ENCODE measurements at regions not wholly inside any gene's neighbourhood (a gene's known extent, or its start where the extent isn't known, plus 50 kb on each side); places are given as distances from the start of the nearest gene placed in this dataset.

DNA sequence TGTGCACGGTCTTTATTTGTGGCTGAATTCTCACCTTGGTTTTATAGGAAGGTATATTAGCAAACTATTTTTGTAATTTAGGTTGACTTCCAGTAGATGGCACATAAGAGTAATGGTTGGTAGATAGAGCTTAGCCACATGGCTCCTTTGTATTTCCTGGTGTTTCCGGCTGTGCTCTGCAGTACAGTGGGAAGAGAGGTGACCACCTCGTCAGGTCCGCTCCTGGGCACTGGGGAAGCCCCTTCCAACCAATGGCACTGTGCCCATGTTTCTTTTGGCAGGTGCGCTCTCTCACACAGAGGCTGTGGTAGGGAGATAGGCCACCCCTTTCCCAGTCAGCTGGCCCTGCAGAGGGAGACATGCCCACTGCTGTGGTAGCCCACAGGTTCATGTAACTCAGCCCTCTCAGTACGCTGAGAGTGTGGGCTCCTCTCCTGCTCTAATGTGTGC, 74.3 kb upstream of the ATP12A start:
- TF ChIP-seq FOXJ3 (CRISPR knock-in tag; IDR thresholded peaks at IDR 0.05; ENCODE audit: borderline replicate concordance) (no peak), KAT7 (CRISPR knock-in tag; IDR thresholded peaks at IDR 0.05; ENCODE audit: borderline replicate concordance) (no peak), CTCF (IDR thresholded peaks at IDR 0.05) (no peak), GTF2I (CRISPR knock-in tag; conservative IDR thresholded peaks at IDR 0.05) (no peak), SMAD4 (CRISPR knock-in tag; IDR thresholded peaks at IDR 0.05) (no peak)
